ENCODE measurements at regions not wholly inside any gene's neighbourhood (a gene's known extent, or its start where the extent isn't known, plus 50 kb on each side); places are given as distances from the start of the nearest gene placed in this dataset.

DNA sequence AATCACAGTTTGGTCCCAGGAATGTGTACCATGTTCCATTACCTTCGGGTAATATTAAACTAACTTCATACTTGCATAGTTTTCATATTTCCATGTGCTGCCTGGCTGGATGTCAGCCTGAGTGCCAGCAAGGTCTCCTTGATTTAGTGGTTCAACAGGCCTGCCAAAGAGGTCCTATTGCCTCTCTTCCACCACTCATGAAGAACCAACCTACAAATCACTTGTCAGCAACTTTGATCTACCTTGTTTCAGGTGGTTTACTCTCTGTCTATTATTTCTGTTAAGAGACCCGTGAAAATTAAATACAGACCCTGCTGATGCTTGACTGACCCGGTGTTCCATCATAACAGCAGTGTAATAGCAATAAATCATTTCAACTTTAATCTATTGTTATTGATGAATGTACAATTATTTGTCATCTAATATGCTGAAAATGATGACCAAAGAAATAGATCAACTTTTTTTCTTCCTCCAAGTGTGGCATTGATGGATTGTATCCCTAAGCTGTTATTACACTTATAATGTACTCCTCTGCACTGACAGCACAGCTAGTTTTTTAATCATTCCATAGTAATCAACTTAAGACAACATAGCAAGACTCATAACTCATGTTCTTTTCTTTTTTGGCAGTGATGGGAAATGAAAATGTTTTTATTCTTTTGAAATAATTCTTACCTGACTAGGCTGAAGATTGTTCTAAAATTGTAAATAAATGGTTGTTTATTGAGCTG lies 1220.2 kb upstream of the ACVR2A start:
- no peak for FAIRE-seq
- H3K9me3 ChIP-seq (ENCODE audit: insufficient read depth, low read depth, low read length), result no peaks in the 10 kb centered on the region
- H2AFZ ChIP-seq (ENCODE audit: low read depth, low read length), result no peak overlapping the region
- Mint-ChIP-seq H3K27ac (ENCODE audit: unreplicated experiment) (no peak overlapping the region), H3K4me1 (ENCODE audit: low read depth, unreplicated experiment) (peaks cover 3% of the 10 kb centered on the region), H3K27me3 (ENCODE audit: low read depth, unreplicated experiment) (no peaks in the 10 kb centered on the region), H3K36me3 (ENCODE audit: low read depth, unreplicated experiment) (no peaks in the 10 kb centered on the region), H3K9me3 (ENCODE audit: unreplicated experiment) (no peaks in the 10 kb centered on the region), H3K4me3 (ENCODE audit: unreplicated experiment) (no peak overlapping the region)
- DNase-seq (ENCODE audit: low read depth), result peak; percentile 10
- no peaks in the 10 kb centered on the region for H3K36me3 ChIP-seq (ENCODE audit: insufficient read depth, low read length)
- peaks cover 4% of the 10 kb centered on the region for H3K4me1 ChIP-seq (ENCODE audit: insufficient read depth, low read length)
- no peak overlapping the region for H3K9ac ChIP-seq (ENCODE audit: low read length)
- H3K79me2 ChIP-seq (ENCODE audit: insufficient read depth, low read length), result no peaks in the 10 kb centered on the region
- no peak overlapping the region for H3K4me3 ChIP-seq (ENCODE audit: insufficient read depth, low read depth, low read length)
- no peaks in the 10 kb centered on the region for H3K27me3 ChIP-seq (ENCODE audit: insufficient read depth, low read length)
- no peak overlapping the region for H3K27ac ChIP-seq (ENCODE audit: low read depth, low read length)
- H3K4me2 ChIP-seq (ENCODE audit: low read length), result no peak overlapping the region
- no peaks in the 10 kb centered on the region for H4K20me1 ChIP-seq (ENCODE audit: insufficient read depth, low read length)
- TF ChIP-seq, protein P1, sequence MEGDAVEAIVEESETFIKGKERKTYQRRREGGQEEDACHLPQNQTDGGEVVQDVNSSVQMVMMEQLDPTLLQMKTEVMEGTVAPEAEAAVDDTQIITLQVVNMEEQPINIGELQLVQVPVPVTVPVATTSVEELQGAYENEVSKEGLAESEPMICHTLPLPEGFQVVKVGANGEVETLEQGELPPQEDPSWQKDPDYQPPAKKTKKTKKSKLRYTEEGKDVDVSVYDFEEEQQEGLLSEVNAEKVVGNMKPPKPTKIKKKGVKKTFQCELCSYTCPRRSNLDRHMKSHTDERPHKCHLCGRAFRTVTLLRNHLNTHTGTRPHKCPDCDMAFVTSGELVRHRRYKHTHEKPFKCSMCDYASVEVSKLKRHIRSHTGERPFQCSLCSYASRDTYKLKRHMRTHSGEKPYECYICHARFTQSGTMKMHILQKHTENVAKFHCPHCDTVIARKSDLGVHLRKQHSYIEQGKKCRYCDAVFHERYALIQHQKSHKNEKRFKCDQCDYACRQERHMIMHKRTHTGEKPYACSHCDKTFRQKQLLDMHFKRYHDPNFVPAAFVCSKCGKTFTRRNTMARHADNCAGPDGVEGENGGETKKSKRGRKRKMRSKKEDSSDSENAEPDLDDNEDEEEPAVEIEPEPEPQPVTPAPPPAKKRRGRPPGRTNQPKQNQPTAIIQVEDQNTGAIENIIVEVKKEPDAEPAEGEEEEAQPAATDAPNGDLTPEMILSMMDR (IDR thresholded peaks at IDR 0.05; ENCODE audit: insufficient read depth, low read depth, low read length), result no peak
- TF ChIP-seq EZH2 (IDR thresholded peaks at IDR 0.05; ENCODE audit: insufficient read depth, low read length), result no peak

DNA sequence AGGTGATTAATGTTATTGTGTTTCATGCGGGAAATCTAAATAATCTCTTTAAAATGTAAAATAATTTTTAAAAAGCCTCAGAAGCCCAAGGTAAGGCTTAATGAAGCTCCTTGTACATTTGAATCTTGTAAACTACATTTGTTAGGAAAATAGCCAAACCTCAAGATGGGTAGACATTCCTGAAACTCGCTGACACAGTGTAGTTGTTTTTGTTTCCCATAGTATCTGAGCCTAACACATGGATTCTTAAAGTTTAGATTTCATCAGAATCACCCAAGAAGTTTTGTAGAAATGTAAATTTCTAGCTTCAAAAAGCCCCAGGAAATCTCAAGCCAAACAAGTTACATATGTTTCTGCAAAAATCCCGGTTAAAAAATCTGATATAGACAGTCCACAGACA lies 1221.1 kb upstream of the ACVR2A start:
- Histone ChIP-seq H3K36me3 (ENCODE audit: insufficient read depth, low read length) (no peaks in the 10 kb centered on the region), H3K9ac (ENCODE audit: low read length) (no peak overlapping the region), H3K4me3 (ENCODE audit: insufficient read depth, low read depth, low read length) (no peak overlapping the region), H2AFZ (ENCODE audit: low read depth, low read length) (no peak overlapping the region), H3K4me1 (ENCODE audit: insufficient read depth, low read length) (peaks cover 4% of the 10 kb centered on the region), H3K9me3 (ENCODE audit: insufficient read depth, low read depth, low read length) (no peaks in the 10 kb centered on the region), H3K27ac (ENCODE audit: low read depth, low read length) (no peak overlapping the region), H3K27me3 (ENCODE audit: insufficient read depth, low read length) (no peaks in the 10 kb centered on the region), H3K79me2 (ENCODE audit: insufficient read depth, low read length) (no peaks in the 10 kb centered on the region), H3K4me2 (ENCODE audit: low read length) (no peak overlapping the region), H4K20me1 (ENCODE audit: insufficient read depth, low read length) (no peaks in the 10 kb centered on the region)
- DNase-seq (ENCODE audit: low read depth) (peak; percentile 67), FAIRE-seq (no peak)
- no peak for TF ChIP-seq EZH2 (IDR thresholded peaks at IDR 0.05; ENCODE audit: insufficient read depth, low read length)
- TF ChIP-seq, protein P1 (IDR thresholded peaks at IDR 0.05; ENCODE audit: insufficient read depth, low read depth, low read length), result no peak
- Mint-ChIP-seq H3K27ac (ENCODE audit: unreplicated experiment) (no peak overlapping the region), H3K4me1 (ENCODE audit: low read depth, unreplicated experiment) (peaks cover 3% of the 10 kb centered on the region), H3K36me3 (ENCODE audit: low read depth, unreplicated experiment) (no peaks in the 10 kb centered on the region), H3K4me3 (ENCODE audit: unreplicated experiment) (no peak overlapping the region), H3K27me3 (ENCODE audit: low read depth, unreplicated experiment) (no peaks in the 10 kb centered on the region), H3K9me3 (ENCODE audit: unreplicated experiment) (peaks cover 3% of the 10 kb centered on the region)

DNA sequence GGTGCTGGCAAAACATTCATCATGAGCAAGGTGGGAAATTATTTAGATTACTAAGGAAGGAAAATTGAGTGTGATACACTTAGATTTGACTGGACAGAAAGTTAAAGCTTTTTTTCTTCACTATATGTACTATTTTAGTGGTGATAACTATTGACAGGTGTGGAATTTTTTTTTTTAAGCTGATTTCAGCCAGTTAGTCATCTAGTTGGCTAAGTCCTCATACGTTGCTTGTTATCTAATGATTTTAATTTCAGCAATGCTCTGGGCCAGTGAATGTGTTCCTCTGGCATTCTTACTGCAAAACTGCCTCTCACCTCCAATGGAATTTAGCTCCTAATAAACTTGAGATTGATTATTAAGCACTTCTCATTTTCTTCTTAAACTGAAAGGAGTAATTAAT lies 1223.2 kb upstream of the ACVR2A start:
- H3K4me1 Mint-ChIP-seq (ENCODE audit: low read depth, unreplicated experiment), result peaks cover 3% of the 10 kb centered on the region

More for the DNA sequence above, 1223.2 kb upstream of the ACVR2A start:
- Histone ChIP-seq H4K20me1 (ENCODE audit: insufficient read depth, low read length) (no peaks in the 10 kb centered on the region), H3K9ac (ENCODE audit: low read length) (no peak overlapping the region), H3K36me3 (ENCODE audit: insufficient read depth, low read length) (no peaks in the 10 kb centered on the region), H3K27me3 (ENCODE audit: insufficient read depth, low read length) (no peaks in the 10 kb centered on the region), H3K9me3 (ENCODE audit: insufficient read depth, low read depth, low read length) (no peaks in the 10 kb centered on the region), H3K4me3 (ENCODE audit: insufficient read depth, low read depth, low read length) (no peak overlapping the region), H3K4me1 (ENCODE audit: insufficient read depth, low read length) (peaks cover 4% of the 10 kb centered on the region), H3K4me2 (ENCODE audit: low read length) (no peak overlapping the region), H2AFZ (ENCODE audit: low read depth, low read length) (no peak overlapping the region), H3K79me2 (ENCODE audit: insufficient read depth, low read length) (no peaks in the 10 kb centered on the region), H3K27ac (ENCODE audit: low read depth, low read length) (no peak overlapping the region)
- Mint-ChIP-seq H3K27me3 (ENCODE audit: low read depth, unreplicated experiment) (no peaks in the 10 kb centered on the region), H3K9me3 (ENCODE audit: unreplicated experiment) (peaks cover 6% of the 10 kb centered on the region), H3K27ac (ENCODE audit: unreplicated experiment) (no peak overlapping the region), H3K4me3 (ENCODE audit: unreplicated experiment) (no peak overlapping the region), H3K36me3 (ENCODE audit: low read depth, unreplicated experiment) (no peaks in the 10 kb centered on the region)
- TF ChIP-seq EZH2 (IDR thresholded peaks at IDR 0.05; ENCODE audit: insufficient read depth, low read length), result no peak
- TF ChIP-seq, protein P1 (IDR thresholded peaks at IDR 0.05; ENCODE audit: insufficient read depth, low read depth, low read length), result no peak
- FAIRE-seq (no peak), DNase-seq (ENCODE audit: low read depth) (peak; percentile 20)

All from astrocyte (in vitro differentiated cells and primary cell).